HG03060 (cell line): ENCODE measurements at regions not wholly inside any gene's neighbourhood (a gene's known extent, or its start where the extent isn't known, plus 50 kb on each side); places are given as distances from the start of the nearest gene placed in this dataset.

Experiments used
- ATAC-seq: cut with Tn5 transposase; IDR thresholded peaks from one replicate; pipeline ENCODE4 v1.9.1; 2021; ENCODE audit warnings: low read depth, moderate number of reproducible peaks; ENCODE audit not compliant: unreplicated experiment

DNA sequence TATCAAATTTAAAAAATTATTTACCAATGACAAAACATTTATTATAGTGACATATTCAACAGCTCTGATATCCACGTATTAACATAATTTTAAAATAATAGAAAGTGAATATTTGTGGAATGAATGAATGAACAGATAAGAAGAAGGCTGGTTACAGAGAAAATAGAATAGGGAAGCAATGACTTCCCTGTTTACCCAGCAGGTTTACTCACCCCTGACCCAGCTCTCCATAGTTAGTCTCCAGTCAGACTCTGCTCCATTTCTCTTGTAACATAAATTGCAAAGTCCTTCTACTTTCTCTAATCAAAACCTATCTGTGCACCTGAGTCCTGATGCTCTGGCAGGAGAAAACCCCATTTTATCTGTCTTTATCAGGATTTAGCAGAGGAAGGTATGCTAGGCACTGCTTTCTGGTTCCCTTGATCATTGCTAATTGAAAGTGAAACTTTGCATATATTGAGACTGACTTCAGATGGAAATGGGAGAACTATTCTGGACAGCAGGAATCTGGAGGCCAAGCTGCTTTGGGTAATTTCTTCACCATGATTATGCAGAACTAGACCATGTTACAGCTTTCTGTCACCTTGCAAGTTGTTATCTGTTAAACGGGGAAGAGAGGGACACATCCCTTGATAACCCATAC lies 363.0 kb downstream of the FAT4 start:
- ATAC-seq, result no peak

DNA sequence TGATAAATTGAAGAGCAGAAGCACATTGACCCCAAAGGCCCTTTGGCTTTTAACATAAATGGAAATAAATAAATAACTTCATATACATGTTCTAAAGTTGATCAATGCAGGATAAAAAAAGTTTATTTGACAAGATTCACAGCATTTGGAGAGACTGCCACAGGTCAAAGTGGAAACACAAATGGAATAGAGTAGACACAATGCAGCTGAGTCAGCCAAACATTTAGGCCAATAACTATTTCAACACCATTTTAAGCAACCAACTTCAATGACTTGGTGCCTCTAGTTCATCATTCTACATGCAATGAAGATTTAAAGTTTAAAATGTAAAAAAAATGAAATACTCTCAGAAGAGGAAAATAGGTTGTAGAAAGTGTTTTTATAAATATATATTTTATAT lies 365.2 kb downstream of the FAT4 start:
- ATAC-seq, result no peak

DNA sequence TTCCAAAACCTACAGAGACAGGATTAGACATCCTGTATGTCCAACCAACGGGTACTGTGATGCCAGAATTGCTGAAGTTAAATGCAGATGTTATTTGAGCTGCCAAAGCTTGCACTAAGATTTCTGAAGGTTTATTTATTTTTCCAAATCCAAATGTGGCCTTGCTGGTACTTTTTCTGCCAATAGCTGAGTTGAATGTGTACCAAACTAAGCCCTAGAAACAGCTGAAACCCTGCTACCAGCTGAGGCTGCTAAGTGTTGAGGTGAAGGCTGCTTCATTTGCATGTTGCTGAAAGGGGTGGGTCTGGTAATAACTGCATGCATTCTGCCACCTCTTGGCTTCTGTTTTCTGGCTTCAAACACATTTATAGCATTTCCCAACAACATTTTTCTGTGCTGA lies 366.5 kb downstream of the FAT4 start:
- ATAC-seq, result no peak

DNA sequence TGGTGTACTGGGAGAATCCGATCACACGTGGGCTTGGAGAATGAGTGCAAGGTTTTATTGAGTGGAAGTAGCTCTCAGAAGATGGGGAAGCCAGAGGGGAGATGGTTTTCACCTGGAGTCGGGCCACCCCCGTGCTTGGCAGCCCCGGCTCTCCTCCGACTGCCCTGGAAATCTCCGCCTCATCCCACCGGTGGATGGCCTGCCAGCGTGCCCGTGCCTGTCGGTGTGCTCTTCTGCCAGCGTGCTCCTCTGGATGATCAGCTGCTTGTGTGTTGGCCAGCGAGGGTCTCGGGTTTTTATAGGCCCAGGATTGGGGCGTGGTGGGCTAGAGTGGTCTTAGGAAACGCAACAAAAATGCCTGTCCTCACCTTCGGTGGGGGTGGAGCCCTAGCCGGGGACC lies 368.0 kb downstream of the FAT4 start:
- ATAC-seq, result no peak

DNA sequence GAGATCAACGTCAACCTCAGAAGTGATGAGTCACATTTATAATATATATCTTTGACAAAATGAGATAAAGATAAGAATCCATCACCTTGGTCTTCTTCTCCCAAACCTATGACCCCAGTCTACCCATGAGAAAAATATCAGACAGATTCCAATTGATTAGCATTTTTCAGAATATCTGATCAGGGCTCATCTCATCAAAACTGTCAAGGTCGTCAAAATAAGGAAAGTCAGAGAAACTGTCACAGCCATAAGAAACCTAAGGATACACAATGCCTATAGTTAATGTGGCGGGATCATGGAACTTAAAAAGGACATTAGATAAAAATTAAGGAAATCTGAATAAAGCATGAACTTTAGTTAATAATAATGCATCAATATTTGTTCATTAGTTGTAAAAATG lies 374.1 kb downstream of the FAT4 start:
- no peak for ATAC-seq

DNA sequence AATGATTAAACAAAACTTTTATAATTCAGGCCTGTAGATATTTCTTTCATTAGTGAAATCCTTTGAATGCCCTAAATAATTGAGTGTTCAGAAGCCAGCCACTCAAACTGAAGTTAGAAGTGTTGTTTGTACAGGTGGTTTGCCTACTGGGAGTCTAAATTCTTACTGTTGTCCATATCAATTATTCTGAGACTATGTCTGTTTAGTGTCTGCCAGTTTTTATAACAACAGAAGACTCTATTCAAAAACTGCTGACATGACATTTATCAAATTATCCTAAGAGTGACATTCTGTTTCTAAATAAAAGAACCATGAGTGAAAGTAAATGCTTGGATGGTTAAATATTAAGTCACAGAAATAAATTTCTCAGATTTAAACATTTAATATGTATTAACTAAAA lies 375.1 kb downstream of the FAT4 start:
- no peak for ATAC-seq

DNA sequence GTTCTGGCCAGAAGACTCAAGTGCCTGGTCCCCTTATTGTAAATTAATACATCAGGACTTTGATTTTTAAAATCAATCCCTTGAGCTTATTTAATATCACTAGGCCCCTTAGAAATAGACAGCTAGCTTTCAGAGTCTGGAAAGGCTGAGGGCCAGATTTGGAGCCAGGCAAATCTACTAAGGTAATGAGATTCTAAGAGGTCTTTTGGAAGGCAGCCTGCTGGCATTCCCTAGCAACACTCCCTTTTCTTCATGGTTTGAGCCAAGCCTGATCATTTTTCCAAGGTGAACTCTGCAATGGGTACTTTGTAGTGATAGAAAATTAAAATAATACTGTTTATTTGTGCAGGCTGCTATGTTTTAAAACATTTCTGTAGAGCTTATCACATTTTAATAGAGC lies 378.5 kb downstream of the FAT4 start:
- ATAC-seq, result no peak

DNA sequence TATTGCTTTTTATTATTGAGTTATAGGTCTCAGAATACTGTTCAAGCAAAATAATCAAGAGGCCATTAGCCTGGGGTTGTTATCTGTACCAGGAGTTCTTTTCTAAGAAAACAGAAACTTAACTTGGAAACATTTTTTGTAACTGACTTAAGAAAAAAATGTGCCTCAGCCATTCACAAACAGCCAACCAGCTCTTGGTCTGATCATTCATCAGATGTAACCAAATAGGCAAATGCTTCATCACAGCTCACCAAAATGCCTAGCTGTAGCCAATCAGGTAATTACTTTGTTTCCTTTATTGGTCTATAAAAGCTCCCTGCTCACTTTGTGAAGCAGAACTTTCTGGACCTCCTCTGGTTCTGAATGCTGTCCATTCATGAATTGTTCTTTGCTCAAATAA lies 387.7 kb downstream of the FAT4 start:
- no peak for ATAC-seq

DNA sequence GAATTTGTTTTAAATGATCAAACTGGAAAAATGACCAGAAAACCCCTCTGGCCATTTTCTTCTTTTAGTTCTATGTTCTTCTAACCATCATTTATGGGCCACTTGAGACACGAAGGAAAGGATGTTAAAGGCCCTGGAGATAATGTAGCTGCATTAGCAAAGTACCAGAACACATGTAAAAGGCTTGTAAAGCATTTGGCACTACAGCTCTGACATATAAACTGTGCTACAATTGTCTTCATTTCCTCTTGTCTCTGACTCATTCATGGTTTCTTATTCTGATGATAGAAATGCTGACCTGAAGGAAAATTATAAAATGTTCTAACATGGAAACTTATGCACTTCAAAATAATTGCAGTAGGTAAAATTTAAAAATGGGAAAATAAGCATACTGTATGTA lies 388.7 kb downstream of the FAT4 start:
- no peak for ATAC-seq

DNA sequence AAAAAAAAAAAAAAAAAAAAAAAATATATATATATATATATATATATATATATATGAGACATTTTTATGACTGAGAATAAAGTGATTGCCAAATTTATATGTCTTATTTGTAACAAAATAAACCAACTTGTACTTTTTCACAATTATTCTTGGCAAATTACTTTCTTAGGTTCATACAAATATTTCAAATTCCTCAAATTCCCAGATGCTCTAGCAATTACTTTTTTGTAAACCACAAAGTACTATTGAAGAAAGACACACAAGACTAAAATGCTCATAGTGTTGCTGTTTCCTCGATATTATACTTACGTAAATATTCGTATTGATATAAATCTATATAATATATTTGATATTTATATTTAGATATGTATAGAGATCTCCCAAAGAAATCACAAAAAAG lies 390.0 kb downstream of the FAT4 start:
- no peak for ATAC-seq

DNA sequence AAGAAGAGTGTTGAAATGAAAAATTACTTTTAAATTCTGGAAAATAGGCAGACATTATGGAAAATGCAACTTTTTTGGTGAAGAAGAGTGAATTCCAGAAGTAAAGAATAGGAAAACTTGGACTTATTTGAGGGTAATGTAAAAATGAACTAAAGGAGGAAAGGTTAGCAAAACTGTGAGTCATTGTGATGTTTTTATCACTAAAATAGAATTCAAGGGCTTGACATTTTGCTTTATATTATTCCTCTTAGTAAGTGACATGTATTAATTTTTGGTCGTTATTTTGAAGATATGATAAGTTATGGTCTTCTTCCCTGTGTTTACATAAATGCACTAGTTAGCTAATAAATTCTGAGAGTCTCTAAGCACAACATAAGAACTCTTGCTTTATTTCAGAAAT lies 390.9 kb downstream of the FAT4 start:
- no peak for ATAC-seq

DNA sequence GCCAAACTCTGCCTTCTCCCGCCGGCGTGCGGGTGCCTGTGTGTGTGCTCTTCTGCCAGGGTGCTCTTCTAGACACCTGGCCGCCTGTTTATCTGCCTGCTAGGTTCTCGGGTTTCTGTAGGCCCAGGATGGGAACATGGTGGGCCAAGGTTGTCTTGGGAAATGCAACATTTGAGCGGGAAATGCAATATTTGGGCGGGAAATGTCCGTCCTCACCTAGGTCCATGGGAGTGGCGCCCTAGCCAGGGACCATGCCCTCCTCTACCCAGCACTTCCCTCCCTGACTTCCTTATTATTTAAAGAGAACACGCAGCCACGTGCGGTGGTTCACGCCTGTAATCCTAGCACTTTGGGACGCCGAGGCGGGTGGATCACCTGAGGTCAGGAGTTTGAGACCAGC lies 392.6 kb downstream of the FAT4 start:
- ATAC-seq, result no peak

DNA sequence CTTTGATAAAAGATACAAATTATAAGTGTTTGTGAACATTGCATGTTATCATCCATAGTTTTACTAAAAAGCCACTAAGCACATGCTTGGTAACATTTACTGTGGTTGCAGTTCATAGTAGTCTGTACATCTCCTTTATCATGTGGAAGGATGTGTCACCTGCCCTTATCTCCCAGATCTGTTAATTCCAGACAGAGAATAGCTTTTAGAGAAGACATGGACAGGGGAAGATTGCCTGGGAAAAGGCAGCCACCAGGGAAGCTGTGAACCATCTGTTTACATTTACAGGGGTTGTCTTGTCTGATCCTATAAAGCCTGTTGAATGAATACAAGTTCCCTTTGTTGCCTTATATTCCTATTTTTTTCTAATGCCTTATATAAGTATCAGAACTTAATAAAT lies 396.0 kb downstream of the FAT4 start:
- ATAC-seq, result no peak

DNA sequence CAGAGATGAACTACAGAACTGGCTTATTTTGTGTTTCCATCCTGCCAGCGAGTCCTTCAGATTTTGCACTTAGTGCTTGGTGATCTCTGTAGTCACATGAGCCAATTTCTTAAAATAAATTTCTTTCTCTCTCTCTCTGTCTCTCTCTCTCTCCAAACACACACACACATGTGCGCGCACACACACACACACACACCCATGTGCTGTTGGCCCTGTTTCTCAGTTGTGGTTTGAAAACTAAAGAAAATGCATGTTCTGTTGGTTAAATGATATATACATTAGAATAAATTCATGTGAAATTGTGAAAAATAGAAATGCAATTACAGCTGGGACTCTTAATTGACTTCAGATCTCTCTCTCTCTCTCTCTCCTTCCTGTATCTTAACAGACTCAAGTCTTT lies 399.3 kb downstream of the FAT4 start:
- no peak for ATAC-seq

DNA sequence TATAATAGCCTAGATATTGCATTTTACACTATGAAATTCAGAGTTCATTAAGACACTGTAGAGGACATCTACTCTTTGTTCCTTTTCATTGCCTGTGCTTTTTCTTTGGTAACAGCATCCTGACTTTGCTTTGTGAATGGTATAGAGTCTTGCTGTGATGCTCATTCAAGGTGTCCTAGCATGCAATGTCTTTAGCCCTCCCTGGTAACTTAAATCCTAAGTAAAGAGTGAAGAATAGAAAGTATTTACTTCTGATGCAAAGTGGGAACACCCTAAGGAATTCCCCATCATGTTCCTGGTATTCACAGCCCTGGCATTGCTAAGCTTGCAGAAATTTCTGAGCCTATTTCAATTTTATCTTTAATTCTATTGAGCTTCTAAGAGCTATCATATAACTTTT lies 400.1 kb downstream of the FAT4 start:
- ATAC-seq, result no peak

DNA sequence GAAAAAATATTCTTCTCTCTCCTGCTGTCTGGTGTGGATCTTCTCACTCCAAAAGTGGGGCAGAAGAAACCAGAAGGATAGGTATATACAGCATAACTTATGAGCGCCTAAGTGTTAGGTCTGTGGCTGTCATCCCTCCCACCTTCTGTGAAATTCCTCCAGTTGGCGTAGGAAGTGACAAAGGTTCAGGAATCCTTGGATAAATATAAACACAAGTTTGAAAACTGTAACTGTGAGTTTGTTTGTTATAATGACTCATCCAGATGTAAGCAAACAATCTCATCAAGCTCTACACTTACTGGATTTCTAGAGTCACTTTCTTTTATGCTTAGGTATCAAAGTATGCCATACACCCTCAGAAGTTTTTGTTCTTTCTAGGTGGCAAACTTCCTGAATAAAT lies 405.2 kb downstream of the FAT4 start:
- no peak for ATAC-seq

DNA sequence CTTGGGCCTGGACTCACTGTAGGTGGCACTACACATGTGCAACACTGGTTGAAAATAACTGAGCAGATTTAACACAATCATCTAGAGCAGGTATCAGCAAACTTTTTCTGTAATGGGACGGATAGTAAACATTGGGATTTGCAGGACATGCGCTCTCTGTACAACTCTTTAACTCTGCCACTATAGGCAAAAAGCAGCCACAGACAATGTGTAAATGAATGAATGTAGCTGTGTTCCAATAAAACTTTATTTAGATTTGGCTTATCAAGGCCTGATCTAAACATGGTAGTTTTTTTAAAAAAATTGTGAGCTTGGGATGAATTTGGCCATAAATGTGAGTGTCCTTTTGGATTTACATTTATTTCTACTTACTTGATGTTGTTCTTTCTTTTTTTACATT lies 407.3 kb downstream of the FAT4 start:
- no peak for ATAC-seq

DNA sequence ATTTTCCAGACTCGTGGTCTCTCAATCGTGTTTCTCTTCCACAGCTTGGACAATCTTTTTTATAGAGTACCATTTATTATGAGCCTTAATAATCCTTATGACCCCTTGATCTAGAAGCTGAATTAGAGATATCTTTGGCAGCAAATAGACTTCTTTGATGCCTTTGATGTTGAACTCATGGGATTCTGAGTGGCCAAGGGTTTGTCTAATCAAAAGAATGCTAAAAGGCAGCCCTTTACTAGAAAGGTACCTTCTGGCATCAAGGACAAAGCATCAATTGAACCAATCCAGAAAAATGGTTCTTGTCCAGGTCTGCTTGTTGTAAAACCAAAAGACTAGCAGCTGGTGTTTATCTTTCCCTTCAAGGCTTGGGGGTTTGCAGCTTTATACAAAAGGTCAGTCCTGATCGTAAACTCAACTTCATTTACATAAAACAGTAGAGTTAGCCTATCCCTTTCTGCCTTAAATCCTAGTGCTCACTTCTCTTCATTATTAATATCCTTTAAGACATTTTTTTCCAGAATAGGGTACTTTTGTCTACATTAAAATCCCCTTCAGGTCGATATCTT lies 411.3 kb downstream of the FAT4 start:
- no peak for ATAC-seq

DNA sequence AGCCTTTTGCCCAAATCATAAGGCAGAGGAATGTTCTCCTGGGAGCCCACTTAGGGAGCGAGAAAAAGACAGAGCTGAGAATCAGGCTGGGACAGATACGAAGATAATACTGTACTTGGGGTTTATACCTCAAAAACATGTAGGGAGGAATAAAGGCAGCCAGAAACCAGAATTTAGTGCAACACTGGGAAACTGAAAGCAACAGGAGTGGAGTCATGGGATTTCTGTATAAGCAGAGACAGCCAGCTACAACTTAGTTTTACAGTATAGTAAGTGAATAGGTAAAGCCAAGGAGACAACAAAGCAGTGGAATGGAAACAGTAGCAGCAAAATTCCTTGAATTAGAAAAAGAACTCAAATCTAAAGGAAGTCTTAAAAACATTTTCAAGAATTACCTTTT lies 413.2 kb downstream of the FAT4 start:
- no peak for ATAC-seq

DNA sequence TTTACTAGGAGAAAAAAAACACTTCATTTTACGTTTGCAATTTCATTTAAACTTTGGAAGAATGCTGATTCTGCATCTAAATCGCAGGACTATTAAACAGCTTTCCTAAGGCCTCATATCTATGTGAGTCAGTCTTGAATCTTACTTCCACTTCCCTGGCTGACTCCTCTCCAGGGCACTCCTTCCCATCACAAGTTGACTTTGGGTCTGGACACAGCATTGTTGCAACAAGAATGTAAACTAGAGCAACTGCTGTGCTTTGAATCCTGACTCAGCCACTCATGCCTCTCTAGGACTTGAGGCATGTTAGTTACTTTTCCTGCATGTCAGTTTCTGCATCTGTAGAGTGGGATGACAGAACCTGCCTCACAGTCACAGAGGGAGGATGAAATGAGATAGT lies 413.8 kb downstream of the FAT4 start:
- no peak for ATAC-seq

DNA sequence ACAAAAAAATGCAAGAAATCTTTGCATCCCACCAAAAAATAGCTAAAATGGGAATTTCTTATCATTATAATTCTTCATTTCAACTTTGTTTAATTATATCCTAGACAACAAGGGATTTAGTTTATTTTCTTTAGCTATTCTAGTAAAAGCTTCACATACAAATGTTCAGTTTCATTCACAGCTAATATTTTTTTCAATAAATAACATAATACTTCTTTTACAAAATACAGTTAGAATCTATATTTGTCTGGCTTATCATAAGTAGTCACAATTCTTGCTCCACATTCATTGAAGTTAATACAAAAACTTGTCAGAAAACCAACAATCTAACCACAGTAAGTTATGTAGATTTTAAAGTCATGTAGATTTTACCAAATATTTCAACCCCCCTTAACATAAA lies 414.4 kb downstream of the FAT4 start:
- ATAC-seq, result no peak

DNA sequence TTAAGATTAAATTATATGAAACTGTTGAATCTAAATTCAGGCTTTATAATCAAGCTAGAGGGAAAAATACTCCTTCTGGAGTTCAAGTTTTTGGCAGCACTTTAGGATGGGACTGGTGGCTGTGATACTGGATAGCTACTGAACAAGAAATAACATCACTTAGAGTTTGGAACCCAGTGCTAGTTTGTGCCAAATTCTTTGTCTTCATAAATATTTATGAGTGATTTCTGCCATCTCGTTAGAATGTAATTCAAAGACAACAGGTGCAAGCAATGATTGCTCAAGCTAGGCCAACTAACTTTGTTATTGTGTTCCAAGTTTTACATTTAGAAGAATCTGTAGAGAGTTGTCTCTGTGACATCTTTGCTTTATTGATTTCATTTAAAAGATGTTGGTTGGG lies 417.9 kb downstream of the FAT4 start:
- no peak for ATAC-seq

DNA sequence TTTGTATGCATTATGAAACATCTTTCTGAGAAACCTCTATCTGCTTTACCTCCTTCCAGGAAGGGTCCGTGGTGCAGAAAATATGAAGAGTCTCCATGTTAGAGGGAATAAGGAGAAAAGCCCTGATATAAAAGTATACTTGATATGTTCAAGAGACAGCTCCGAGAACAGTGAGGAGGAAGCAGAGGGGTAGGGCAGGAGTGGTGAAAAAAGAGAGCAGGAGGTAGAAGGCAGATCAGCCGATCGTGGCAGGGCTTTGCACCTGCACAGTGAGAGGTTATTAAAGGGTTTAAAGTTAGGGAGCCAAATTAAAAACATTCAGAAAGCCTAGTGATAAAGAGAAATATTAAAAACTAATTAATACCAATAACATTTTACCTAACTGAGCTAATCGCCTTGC lies 419.7 kb downstream of the FAT4 start:
- ATAC-seq, result no peak
